Neural cell (in vitro differentiated cells): ENCODE measurements at regions not wholly inside any gene's neighbourhood (a gene's known extent, or its start where the extent isn't known, plus 50 kb on each side); places are given as distances from the start of the nearest gene placed in this dataset.

ENCODE experiments used
- CTCF ChIP-seq: fragments of 450-650 bp; IDR thresholded peaks from 2 replicates; pipeline ENCODE4 v1.5.1; 2014; ENCODE audit warnings: antibody characterized with exemption, mild to moderate bottlenecking, moderate library complexity; ENCODE audit not compliant: poor library complexity, severe bottlenecking
- EP300 ChIP-seq: fragments of 450-650 bp; conservative IDR thresholded peaks from 2 replicates; pipeline ENCODE4 v1.6.1; 2014; ENCODE audit warnings: antibody characterized with exemption, mild to moderate bottlenecking, moderate library complexity; ENCODE audit not compliant: poor library complexity, severe bottlenecking
- EZH2 ChIP-seq: fragments of 200-600, 300-800 bp; shearing (Covaris generic), sonication (generic); IDR thresholded peaks from 2 replicates; pipeline ENCODE4 v1.6.1; 2014; ENCODE audit warnings: antibody characterized with exemption, low read length, borderline replicate concordance, mild to moderate bottlenecking; ENCODE audit not compliant: insufficient read depth, poor library complexity, severe bottlenecking
- POLR2AphosphoS5 ChIP-seq: IDR thresholded peaks from 2 replicates; pipeline ENCODE4 v1.6.1; 2012
- SMC3 ChIP-seq: fragments of 450-650 bp; conservative IDR thresholded peaks from 2 replicates; pipeline ENCODE4 v1.6.1; 2014; ENCODE audit warnings: antibody characterized with exemption, mild to moderate bottlenecking, moderate library complexity; ENCODE audit not compliant: poor library complexity

DNA sequence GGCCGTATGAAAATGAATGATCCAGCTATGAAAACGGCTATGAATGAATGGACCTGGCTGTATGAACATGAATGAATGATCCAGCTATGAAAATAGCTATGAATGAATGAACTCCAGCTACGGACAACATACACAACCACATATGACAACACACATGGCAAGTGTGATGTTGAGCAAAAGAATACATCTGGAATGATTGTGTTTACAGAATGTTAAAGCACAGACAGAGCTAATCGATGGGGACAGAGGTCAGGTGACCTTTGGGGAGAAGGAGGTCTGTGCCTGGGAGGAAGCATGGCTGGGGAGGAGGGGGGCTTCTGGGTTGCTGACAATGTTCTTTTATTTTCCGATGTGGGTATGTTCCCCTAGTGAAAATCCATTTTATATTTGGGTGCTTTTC is 174.0 kb upstream of the WSCD1 start:
- no peak for TF ChIP-seq SMC3
- no peak for TF ChIP-seq CTCF
- TF ChIP-seq EP300: no peak
- no peak for TF ChIP-seq POLR2AphosphoS5
- TF ChIP-seq EZH2: no peak
